ENCODE measurements at regions not wholly inside any gene's neighbourhood (a gene's known extent, or its start where the extent isn't known, plus 50 kb on each side); places are given as distances from the start of the nearest gene placed in this dataset.
"Not testable (repeated sequence)": the region's sequence is repeated elsewhere in the genome, so short reads cannot be mapped to it uniquely, and the experiment has no call there.

DNA sequence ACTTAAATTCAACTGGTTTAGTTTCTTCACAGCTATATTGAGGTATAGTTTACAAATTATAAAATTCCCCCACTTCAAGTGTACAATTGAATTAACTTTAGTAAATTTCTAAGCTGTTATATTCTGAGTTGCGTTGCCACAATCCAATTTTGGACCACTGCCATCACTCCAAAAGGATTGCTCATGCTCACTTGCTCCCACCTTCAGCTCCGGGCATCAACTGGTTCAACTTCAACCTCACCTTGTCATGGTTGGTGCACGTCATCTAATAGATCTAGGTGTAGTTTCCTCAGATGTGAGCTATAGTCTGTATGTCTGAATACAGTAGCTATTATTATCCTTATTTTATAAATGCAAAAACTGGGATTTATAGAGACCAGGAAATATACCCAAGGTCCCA is 942.5 kb upstream of the WWC1 start:
- no peak overlapping the region for H3K4me3 ChIP-seq (ENCODE audit: low read depth, low read length)

DNA sequence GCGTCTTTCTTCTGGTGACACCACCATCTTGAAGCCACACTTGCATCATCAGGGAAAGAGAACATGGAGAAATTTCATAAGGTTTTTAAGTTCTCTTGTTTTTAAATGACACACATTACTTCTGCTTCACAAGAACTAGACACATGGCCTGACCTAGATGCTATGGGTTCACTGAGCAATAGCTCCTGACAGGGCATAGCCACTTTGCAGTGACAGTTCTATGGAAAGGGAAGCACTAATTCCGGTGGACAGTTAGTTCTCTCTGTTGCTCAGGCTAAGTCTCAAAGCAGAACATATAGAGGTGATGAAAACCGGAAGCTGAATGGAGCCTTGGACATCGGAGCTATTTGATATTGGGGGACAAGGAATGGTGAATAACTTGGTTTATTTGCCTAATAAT is 940.1 kb upstream of the WWC1 start:
- no peak overlapping the region for H3K4me3 ChIP-seq (ENCODE audit: low read depth, low read length)

DNA sequence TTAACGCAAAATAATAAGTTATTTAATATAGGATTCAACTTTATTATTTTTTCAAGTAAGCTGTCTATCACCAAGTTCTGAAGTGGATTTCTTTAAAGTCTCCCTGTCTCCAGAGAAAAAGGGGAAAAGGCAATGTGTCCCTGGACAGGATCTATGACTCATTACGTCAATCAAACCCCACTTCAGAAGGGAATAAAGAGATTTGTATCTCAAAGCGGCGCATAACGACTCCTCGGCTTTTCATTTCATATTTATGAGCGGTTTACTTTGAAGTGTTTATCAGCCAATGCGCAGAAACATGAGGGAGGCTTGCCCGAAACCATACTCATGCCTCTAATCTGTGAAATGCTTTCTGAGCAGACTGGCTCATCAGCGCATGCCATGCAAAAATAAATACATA is 938.6 kb upstream of the WWC1 start:
- no peak overlapping the region for H3K4me3 ChIP-seq (ENCODE audit: low read depth, low read length)

DNA sequence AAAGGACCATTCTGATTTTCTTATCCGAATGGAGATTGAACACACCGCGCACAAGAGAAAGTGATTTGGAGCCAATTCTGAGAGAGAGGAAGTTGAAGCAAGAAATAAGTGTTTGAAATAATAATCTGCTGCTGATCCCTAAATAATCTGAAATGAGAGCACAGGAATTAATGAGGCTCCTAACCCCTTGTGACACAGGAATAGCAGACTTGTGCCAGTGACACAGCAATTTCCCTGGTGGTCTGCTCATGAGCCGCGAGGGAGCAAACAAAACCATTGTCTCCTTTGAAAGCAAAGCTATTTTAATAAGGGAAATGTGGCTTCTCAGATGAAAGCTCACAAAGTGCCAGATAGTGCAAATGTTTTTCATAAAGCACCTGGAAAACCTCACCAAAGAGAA is 936.1 kb upstream of the WWC1 start:
- H3K4me3 ChIP-seq (ENCODE audit: low read depth, low read length) = no peak overlapping the region

DNA sequence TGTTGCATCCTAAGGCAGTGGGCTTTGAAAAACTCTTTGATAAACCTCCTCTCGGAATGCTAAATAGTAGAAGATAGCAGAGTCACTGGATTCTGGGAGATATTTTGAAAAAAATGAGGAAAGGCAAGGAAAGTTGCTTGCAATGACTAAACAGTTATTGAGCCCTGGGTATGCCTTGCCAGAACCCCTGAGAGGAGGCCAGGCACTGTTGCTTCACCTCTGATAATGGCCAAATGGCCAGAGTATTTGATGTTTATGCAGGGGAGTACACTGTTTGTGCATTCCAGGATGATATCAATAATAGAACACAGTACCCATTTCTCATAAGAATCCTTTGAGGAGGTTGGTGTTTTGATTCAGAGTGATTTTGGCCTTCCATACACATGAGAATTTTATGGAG is 935.1 kb upstream of the WWC1 start:
- H3K4me3 ChIP-seq (ENCODE audit: low read depth, low read length) = no peak overlapping the region

DNA sequence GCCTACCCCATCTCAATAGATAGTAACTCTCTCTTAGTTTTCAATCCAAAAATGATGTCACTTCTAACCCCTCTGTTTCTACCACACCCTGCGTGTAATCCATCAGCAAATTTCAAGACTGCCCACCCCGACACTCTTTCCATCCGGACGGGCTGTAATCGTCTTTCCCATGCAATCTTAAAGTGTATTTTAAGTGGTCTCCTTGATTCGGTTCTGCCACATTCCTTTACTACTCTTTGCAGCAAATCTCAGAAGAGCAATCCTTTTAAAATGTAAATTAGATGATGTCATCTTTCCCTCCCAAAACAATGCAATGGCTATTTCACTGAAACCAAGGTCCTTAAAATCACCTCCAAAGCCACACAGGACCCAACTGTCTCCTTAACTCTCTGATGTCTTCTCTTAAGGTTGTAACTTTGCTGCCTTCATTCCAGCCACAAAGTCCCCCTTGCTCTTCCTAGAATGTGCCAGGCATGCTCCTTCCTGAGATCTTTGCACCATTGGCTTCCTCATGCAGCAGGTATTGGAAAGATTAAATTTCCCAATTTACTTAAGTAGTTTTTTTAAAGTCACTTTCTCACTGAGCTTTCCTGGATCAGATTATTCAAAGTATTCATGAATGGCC is 932.5 kb upstream of the WWC1 start:
- H3K4me3 ChIP-seq (ENCODE audit: low read depth, low read length) = no peak overlapping the region

DNA sequence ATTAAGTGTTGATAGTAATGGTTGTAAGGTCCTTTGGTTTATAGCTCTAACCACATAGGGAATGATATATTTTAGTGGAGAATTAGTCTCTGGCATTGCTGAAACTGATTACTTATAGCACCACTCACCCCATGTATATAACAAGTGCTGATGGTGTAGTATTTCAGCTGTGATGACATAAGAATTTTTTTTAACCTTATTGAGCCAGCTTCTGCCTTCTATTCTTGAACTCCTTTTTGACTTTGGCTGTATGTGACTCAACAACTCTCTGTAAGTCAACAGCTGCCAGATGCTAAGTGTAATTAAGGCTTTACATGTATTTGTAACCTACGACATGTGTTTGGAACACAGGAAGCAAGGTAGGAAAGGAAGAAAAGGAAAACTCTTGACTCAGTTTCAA is 929.6 kb upstream of the WWC1 start:
- H3K4me3 ChIP-seq (ENCODE audit: low read depth, low read length) = no peak overlapping the region

DNA sequence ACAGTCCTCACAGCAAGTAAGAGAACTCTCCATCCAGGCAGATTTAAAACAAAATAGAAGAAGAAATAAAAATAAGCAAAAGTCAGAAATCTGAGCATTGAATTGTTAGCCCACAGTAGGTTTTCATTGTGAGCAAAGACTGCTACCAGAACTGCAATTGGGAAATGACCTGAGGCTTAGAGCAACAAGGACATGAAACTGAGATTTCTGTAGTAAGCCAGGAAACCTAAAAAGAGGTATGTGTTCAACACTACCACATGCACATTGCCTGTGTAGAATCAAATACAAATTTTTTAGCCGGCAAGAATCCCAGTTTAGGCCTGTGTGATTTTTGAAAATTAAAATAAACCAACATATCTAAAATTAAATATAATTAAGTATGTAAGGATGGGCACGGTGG is 928.4 kb upstream of the WWC1 start:
- no peak overlapping the region for H3K4me3 ChIP-seq (ENCODE audit: low read depth, low read length)

DNA sequence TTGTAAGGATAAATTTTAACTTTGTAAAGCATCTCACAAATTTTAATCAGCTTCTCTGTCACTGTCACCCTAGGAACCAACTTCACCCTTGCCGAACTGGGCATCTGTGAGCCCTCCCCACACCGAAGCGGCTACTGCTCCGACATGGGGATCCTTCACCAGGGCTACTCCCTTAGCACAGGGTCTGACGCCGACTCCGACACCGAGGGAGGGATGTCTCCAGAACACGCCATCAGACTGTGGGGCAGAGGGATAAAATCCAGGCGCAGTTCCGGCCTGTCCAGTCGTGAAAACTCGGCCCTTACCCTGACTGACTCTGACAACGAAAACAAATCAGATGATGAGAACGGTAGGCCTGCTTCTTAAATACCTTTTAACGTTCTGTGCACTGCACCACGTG is 916.3 kb upstream of the WWC1 start:
- no peak overlapping the region for H3K4me3 ChIP-seq (ENCODE audit: low read depth, low read length)

DNA sequence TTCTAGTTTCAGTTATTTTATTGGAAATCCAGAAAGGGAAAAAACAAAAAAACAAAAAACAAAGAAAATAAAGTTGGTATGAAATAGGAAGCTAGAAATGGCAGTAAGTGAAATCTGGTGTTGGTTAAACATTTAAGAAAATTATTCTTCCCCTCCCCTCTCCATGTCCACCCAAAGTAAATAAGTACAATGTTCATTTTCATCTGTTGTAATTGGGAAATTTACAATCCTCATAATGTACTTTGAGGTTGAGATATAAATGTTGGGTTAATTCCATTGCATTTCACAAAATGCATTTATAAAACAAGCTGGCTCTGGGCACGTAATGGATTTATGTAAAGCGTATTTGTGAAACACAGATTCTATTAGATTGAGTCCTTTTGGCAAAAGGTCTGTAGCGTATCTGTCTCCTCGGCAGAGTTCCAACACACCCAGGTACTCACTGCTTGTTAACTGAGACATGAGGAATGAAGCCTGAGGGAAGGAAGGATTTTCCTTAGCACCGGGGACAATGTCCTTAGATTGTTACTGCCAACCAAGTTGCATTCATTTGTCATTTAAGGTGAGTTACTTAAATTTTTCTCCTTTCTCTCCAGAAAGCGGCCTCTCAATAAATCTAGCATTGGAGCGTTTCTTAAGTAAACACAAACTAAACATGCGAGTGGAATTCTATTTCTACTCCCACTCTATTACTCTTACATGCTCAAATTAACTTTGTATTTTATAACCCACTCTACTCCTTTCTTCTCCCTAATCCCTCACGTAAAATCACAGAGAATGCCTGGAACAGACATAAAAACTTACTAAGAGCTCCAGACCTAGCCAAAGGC is 912.3 kb upstream of the WWC1 start:
- H3K4me3 ChIP-seq (ENCODE audit: low read depth, low read length) = no peak overlapping the region

DNA sequence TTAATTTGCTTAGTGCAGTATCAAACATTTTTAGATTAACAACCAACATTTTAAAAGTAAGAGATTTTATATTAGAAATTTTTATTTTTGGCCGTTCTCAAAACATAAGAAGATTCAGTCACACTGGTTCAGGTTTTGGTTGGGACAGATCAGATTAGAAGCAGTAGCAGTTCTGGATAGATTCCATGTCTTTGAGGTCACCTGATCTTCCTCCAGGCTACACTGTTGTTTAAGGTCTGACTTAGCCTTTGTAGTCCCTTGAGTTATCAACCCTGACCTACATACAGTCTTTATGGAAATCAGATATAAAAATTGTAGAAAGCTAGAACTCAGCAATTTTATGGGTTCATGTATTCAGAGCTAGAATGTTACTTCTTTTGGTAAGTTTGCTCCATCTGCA is 910.0 kb upstream of the WWC1 start:
- no peak overlapping the region for H3K4me3 ChIP-seq (ENCODE audit: low read depth, low read length)

DNA sequence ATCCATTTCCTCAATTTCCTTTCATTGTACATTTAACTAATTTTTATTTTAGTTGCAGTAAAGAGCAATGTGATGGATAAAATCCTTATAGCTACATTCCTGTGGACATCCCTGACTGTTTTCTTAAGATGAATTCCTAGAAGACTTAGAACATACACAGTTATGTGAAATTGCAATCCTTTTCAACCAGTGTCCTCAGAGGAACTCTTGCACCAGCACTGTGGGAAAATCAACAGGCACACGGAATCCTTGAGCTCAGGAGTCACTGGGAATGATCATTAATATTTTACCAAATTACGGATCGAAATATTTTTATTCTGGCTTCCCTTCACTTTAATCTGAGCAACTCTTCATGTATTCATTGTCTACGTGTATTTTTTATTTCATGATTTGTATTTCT is 901.9 kb upstream of the WWC1 start:
- no peak overlapping the region for H3K4me3 ChIP-seq (ENCODE audit: low read depth, low read length)

DNA sequence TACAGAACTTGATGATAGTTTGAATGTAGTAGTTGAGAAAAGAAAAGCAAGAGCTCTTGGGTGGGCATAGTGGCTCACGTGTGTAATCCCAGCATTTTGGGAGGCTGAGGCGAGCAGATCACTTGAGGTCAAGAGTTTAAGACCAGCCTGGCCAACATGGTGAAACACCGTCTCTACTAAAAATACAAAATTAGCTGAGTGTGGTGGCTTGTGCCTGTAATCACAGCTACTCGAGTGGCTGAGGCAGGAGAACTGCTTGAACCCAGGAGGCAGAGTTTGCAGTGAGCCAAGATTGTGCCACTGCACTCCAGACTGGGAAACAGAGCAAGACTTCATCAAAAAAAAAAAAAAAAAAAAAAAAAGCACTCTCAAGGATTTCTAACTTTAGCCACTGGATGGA is 900.2 kb upstream of the WWC1 start:
- H3K4me3 ChIP-seq (ENCODE audit: low read depth, low read length) = not testable (repeated sequence)

DNA sequence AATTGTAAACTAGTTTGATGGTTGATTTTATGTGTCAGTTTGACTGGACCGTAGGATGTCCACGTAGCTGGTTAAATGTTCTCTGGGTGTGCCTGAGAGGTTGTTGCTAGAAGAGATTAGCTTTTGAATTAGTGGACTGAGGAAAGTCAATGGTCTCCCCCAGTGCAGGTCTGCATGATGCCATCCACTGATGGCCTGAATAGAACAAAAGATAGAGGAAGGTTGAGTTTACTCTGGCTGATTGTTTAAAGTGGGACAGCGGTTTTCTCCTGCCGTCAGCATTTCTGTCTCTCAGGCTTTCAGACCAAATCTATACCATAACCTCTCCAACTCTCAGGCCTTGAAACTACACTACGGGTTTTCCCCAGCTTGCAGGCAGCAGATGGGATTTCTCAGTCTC is 899.2 kb upstream of the WWC1 start:
- H3K4me3 ChIP-seq (ENCODE audit: low read depth, low read length) = no peak overlapping the region

DNA sequence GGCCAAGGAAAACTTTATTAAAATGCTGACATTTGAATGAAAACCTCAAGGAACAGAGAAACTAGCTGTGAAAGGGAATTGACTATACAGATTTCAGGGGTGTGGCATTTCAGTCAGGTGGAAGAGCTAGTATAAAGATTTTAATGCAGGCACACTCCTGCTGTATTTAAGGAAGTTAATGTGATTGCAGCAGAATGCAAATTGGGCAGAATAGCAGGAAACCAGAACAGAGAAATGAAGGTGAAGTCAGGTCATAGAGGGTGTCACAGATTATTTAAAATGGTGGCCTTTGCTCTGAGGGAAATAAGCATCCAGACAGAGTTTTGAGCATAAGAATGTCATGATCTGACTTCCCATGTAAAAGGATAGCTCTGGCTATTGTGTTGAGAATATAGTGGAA is 898.1 kb upstream of the WWC1 start:
- H3K4me3 ChIP-seq (ENCODE audit: low read depth, low read length) = no peak overlapping the region

DNA sequence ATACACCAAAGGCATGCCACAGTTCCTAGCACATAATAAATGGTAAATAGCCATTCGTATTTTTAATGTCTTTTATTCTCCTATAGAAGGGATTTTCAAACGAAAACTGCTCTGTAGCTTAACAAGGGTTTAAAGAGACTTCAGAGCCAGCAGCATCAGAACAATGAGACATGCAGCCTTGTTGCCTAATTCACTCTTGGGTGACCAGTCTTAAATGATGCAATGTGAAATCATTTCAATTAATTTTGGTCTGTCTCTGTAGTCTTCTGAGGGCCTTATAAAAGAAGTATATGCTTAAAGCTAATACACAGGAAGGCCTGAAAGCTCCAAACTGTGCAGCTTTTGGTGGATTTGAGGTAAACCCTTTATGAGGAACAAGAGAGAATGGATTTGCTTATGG is 888.8 kb upstream of the WWC1 start:
- no peak overlapping the region for H3K4me3 ChIP-seq (ENCODE audit: low read depth, low read length)

DNA sequence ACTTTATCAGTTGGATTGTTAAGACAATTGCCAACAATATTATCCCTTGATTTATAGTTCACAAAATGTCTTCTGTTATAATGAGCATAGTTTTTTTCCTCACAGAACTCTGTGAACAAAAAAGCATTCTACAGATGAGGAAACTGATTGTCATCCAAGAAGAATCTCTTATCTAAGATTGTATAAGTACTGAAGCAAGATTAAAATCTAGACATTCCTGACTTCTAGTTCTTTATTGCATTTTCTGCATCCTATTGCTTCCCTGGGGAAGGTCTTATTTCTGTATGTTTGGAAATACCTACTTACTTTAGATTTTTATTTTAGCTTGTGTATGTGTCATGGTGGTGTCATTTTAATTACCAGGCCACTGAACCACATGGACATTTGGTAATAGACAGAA is 884.9 kb upstream of the WWC1 start:
- H3K4me3 ChIP-seq (ENCODE audit: low read depth, low read length) = no peak overlapping the region

DNA sequence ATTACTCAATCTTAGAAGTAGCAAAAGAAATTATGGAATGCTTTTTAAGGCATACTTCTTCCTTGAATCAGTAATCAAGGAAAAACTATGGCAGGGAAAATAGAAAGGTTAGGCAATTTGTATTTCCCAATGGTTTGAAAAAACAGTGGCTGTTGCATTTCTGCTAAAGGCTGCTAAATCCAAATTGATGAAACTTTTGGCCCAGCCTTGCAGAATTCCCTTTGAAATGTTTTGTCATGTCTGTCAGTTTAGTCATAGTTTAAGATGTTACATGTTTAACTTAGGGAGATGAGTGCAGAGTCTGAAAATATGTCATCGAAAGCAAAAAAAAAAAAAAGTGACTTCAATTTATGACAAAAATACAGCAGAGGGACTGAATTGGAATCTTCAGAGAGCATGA is 878.9 kb upstream of the WWC1 start:
- H3K4me3 ChIP-seq (ENCODE audit: low read depth, low read length) = no peak overlapping the region

DNA sequence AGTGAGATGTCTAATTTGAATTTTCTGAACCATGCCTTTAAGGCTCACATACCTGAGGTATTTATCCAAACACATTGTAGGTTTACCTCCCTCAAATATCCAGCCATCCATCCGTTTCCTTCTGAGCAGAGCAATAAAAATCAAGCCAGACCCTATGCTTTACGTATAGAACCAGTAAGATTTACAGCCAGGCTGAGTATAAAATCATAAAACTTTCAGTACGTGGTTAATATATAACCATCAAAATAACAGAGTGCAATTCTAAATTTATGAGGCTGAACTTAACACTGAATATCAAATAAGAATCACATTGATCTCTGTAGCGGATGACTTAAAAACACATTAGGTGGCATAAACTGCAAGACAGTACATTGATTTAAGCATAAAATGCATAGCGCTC is 877.9 kb upstream of the WWC1 start:
- no peak overlapping the region for H3K4me3 ChIP-seq (ENCODE audit: low read depth, low read length)

DNA sequence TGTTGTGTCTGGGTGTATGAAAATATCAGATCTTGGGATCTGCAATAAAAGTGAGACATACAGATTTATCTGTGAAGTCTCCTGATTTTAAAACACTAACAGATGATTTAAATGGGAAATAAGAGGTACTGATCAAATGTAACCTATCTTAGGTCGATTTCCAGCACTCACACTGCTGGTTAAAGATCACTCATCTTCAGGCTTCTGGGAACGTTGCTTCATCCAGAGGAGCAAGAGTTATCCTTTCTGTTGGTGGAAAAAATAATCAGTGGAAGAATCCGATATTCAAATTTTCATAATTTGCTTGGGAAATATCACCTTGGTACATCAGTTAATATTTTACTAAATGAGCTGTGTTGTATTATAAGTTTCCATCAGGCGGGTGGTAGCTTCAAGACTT is 876.8 kb upstream of the WWC1 start:
- H3K4me3 ChIP-seq (ENCODE audit: low read depth, low read length) = no peak overlapping the region

DNA sequence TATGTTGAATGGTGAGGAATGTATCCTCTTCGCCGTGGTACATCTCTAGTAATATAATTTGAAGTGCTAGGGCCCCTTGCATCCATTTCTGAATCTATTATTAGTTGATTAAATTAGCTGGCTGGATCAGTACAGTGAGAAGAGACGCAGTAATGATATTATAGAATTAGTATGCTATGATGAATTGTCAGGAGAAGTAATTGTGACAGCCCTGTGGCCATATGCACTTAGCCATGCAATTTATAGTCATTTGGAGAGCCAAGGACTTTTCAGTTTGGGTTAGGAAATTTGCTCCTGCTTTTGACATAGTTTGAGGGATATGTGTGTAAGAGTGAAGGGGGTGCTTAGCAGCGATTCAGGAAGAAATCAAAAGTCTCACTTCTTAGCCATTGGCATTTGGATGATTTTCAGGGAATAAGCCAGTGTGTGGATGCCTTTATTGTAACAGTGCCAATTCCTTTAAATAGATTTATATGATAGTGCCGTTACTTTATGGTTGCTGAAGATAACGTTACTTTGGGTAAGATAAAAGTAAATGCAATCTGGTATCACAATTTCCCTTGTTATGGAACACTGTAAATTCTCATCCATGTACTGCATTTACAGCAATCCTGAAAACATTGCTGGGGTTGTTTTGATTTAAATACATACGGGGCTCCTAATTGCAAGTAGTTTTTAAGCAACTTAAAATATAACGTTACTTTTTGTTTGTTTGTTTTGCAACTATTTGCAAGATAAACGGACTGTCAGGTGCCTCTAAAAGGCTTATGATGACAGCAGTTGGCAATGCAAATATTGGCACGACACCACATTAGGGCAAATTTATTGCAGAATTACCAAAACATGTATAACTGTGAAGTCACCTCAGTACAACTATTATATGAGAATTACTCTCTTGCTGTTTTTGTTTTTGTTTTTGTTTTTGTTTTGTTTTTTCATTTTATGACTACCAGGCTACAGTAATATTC is 875.4 kb upstream of the WWC1 start:
- H3K4me3 ChIP-seq (ENCODE audit: low read depth, low read length) = no peak overlapping the region

DNA sequence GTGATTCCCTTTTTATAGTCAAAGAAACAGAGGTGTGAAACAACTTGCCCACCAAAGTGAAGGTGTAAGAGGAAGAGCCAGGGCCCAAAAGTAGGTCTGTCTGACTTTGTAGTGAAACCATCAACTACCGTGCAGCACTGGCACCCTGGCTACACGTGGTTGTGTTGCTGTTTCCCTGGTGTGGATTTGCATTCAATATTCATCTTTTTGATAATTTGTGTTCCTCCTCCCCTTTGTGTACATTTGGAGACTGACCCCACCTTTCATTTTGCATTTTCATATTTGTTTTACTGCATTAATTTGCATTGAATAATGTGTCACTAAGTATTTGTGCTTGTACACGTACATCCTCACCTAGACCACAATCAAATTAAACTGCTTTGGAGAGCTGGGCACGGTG is 873.8 kb upstream of the WWC1 start:
- no peak overlapping the region for H3K4me3 ChIP-seq (ENCODE audit: low read depth, low read length)

Measured in iPS-11a (cell line).